CD14-positive monocyte (primary cell): ENCODE measurements at regions not wholly inside any gene's neighbourhood (a gene's known extent, or its start where the extent isn't known, plus 50 kb on each side); places are given as distances from the start of the nearest gene placed in this dataset.

Experiments
- DNase-seq, 3 donors: peaks; one replicate each; pipeline ENCODE4 v3.0.0-alpha.2; 2011 to 2022
- H2AFZ ChIP-seq: 2 replicates; pipeline ENCODE4 v1.6.0; 2012; ENCODE audit warnings: mild to moderate bottlenecking, low read depth, low read length, inconsistent platforms; ENCODE audit not compliant: insufficient read depth, poor library complexity, severe bottlenecking
- H3K27ac ChIP-seq, 2 donors: 1 replicate in 1 of 2; 2 replicates in 1 of 2; pipeline ENCODE4 v1.5.1; 2012 to 2013; ENCODE audit warnings: low read length in 2 of 2, control low read depth in 1 of 2, inconsistent platforms in 1 of 2, low read depth in 1 of 2, mild to moderate bottlenecking in 1 of 2
- H3K27me3 ChIP-seq, 2 donors: one replicate each; pipeline versions ENCODE4 v1.6.0 to v1.6.1; 2011 to 2013; ENCODE audit warnings: low read length in 2 of 2; ENCODE audit not compliant: control insufficient read depth in 2 of 2, insufficient read depth in 2 of 2
- H3K36me3 ChIP-seq, 2 donors: replicated peaks in 1 of 2; 1 replicate in 1 of 2; 2 replicates in 1 of 2; pipeline versions ENCODE4 v1.5.1 to v1.6.1; 2012 to 2013; ENCODE audit warnings: low read length in 2 of 2, control low read depth in 1 of 2, inconsistent platforms in 1 of 2, mild to moderate bottlenecking in 1 of 2; ENCODE audit not compliant: insufficient read depth in 2 of 2, control insufficient read depth in 1 of 2
- H3K4me1 ChIP-seq, 2 donors: 1 replicate in 1 of 2; 2 replicates in 1 of 2; pipeline versions ENCODE4 v1.5.1 to v1.6.1; 2012 to 2013; ENCODE audit warnings: low read length in 2 of 2, control low read depth in 1 of 2, inconsistent platforms in 1 of 2, mild to moderate bottlenecking in 1 of 2, moderate library complexity in 1 of 2; ENCODE audit not compliant: insufficient read depth in 2 of 2, control insufficient read depth in 1 of 2
- H3K4me2 ChIP-seq: replicated peaks from 2 replicates; pipeline ENCODE3; 2012; ENCODE audit warnings: low read length, moderate library complexity, mild to moderate bottlenecking; ENCODE audit not compliant: poor library complexity, severe bottlenecking; ENCODE audit errors: extremely low read depth
- H3K4me3 ChIP-seq, 3 experiments: fragments of 200-600 bp in 1 of 3; sonication (generic) in 1 of 3; replicated peaks in 1 of 3; 1 replicate in 2 of 3; 2 replicates in 1 of 3; pipeline ENCODE4 v1.5.1; 2011 to 2013; ENCODE audit warnings: low read length in 3 of 3, mild to moderate bottlenecking in 3 of 3, control low read depth in 2 of 3, low read depth in 2 of 3, inconsistent platforms in 1 of 3, moderate library complexity in 1 of 3
- H3K79me2 ChIP-seq: 2 replicates; pipeline ENCODE4 v1.6.0; 2012; ENCODE audit warnings: mild to moderate bottlenecking, control low read depth, inconsistent platforms, low read length, moderate library complexity; ENCODE audit not compliant: insufficient read depth
- H3K9ac ChIP-seq: 2 replicates; pipeline ENCODE4 v1.6.0; 2017; ENCODE audit warnings: low read length, mild to moderate bottlenecking; ENCODE audit not compliant: insufficient read depth, poor library complexity, severe bottlenecking
- H3K9me3 ChIP-seq, 2 donors: replicated peaks in 1 of 2; 1 replicate in 1 of 2; 2 replicates in 1 of 2; pipeline versions ENCODE4 v1.5.1 to v1.6.1; 2012 to 2013; ENCODE audit warnings: low read length in 2 of 2, control low read depth in 1 of 2; ENCODE audit not compliant: control insufficient read depth in 1 of 2, insufficient read depth in 1 of 2
- H4K20me1 ChIP-seq: 2 replicates; pipeline ENCODE4 v1.6.0; 2012; ENCODE audit warnings: mild to moderate bottlenecking, low read length, control low read depth, moderate library complexity; ENCODE audit not compliant: insufficient read depth
- H3K27ac Mint-ChIP-seq, 7 donors: one replicate each; pipeline ENCODE4 v1.8.0; 2020; ENCODE audit warnings: mild to moderate bottlenecking in 7 of 7, mixed read lengths in 7 of 7, moderate library complexity in 6 of 7, inconsistent platforms in 2 of 7
- H3K27me3 Mint-ChIP-seq, 3 donors: one replicate each; pipeline ENCODE4 v1.8.0; 2021 to 2022; ENCODE audit warnings: low read depth in 3 of 3, mild to moderate bottlenecking in 3 of 3, mixed read lengths in 3 of 3, moderate library complexity in 3 of 3, inconsistent platforms in 1 of 3
- H3K36me3 Mint-ChIP-seq, 2 donors: one replicate each; pipeline ENCODE4 v1.8.0; 2020; ENCODE audit warnings: mixed read lengths in 2 of 2, inconsistent platforms in 1 of 2, mild to moderate bottlenecking in 1 of 2
- H3K4me1 Mint-ChIP-seq: one replicate; pipeline ENCODE4 v1.8.0; 2020; ENCODE audit warnings: mild to moderate bottlenecking, mixed read lengths
- H3K4me3 Mint-ChIP-seq, 2 donors: one replicate each; pipeline ENCODE4 v1.8.0; 2020; ENCODE audit warnings: mild to moderate bottlenecking in 2 of 2, mixed read lengths in 2 of 2, moderate library complexity in 1 of 2
- H3K9me3 Mint-ChIP-seq, 7 donors: one replicate each; pipeline ENCODE4 v1.8.0; 2020 to 2022; ENCODE audit warnings: mixed read lengths in 7 of 7, mild to moderate bottlenecking in 6 of 7, moderate library complexity in 6 of 7, inconsistent platforms in 2 of 7
- CTCF ChIP-seq: fragments of 200-600 bp; IDR thresholded peaks from one replicate; pipeline ENCODE4 v1.8.0; 2022; ENCODE audit warnings: antibody characterized with exemption, mild to moderate bottlenecking
- WGBS: methylation state at CpG from one replicate; pipeline ENCODE4 v1.1.5; 2013; ENCODE audit warnings: missing lambda C conversion rate; ENCODE audit not compliant: insufficient coverage; 5-methylcytosine and 5-hydroxymethylcytosine counted together
- intact Hi-C, 2 donors: fragments of 100-400 bp; cut with micrococcal nuclease; formaldehyde crosslinking; loops; one replicate each; pipeline versions ENCODE4 v1.15.0 to v1.15.1; 2023

GRCh38 chr13:24984134-24984533 is 111.8 kb upstream of the PABPC3 start:
- TF ChIP-seq CTCF = no peak
- intact Hi-C loops = no loop called here
- Histone ChIP-seq H2AFZ (no peak overlapping the region), H3K36me3 (no peaks in the 10 kb centered on the region), H3K27me3 (peaks cover 0 to 18% of the 10 kb centered on the region in 2 donors), H3K79me2 (no peaks in the 10 kb centered on the region), H3K4me1 (peaks cover 6 to 9% of the 10 kb centered on the region in 2 donors), H4K20me1 (no peaks in the 10 kb centered on the region), H3K4me3 (no peak overlapping the region), H3K27ac (no peak overlapping the region), H3K9me3 (no peaks in the 10 kb centered on the region), H3K4me2 (no peak overlapping the region), H3K9ac (no peak overlapping the region)
- DNase-seq = no peak
- Mint-ChIP-seq H3K27me3 (peaks cover 28 to 40% (median 29%) of the 10 kb centered on the region in 3 donors), H3K4me1 (peaks cover 7% of the 10 kb centered on the region), H3K4me3 (no peak overlapping the region), H3K9me3 (peaks cover 0 to 1% (median 0%) of the 10 kb centered on the region in 7 donors), H3K27ac (no peak overlapping the region), H3K36me3 (no peaks in the 10 kb centered on the region)
- 73% methylated on average over 2 of the region's 5 CpGs for WGBS

- peaks cover 4 to 19% of the 10 kb centered on the region in 2 donors for H3K27me3 ChIP-seq
- H3K4me1 ChIP-seq = peaks cover 6 to 9% of the 10 kb centered on the region in 2 donors
- WGBS = 100% methylated on average over 1 of the region's 5 CpGs
- no peak overlapping the region for H3K4me3 ChIP-seq
- no peak for DNase-seq
- H3K4me1 Mint-ChIP-seq = peaks cover 7% of the 10 kb centered on the region
- no peaks in the 10 kb centered on the region for H3K36me3 Mint-ChIP-seq
- no peak overlapping the region for H3K4me2 ChIP-seq
- no peak overlapping the region for H3K4me3 Mint-ChIP-seq
- no peak for TF ChIP-seq CTCF
- no peaks in the 10 kb centered on the region for H3K9me3 ChIP-seq
- H3K9me3 Mint-ChIP-seq = peaks cover 0 to 2% (median 0%) of the 10 kb centered on the region in 7 donors
- no peaks in the 10 kb centered on the region for H3K36me3 ChIP-seq
- no peak overlapping the region for H2AFZ ChIP-seq
- no peak overlapping the region for H3K9ac ChIP-seq
- H3K27ac ChIP-seq = no peak overlapping the region
- H3K79me2 ChIP-seq = no peaks in the 10 kb centered on the region
- H4K20me1 ChIP-seq = no peaks in the 10 kb centered on the region
- H3K27ac Mint-ChIP-seq = no peak overlapping the region
- intact Hi-C loops = no loop called here
- H3K27me3 Mint-ChIP-seq = peaks cover 30 to 39% (median 33%) of the 10 kb centered on the region in 3 donors
Measured at GRCh38 chr13:24985107-24985506, 110.8 kb upstream of the PABPC3 start.
